ENCODE measurements at regions not wholly inside any gene's neighbourhood (a gene's known extent, or its start where the extent isn't known, plus 50 kb on each side); places are given as distances from the start of the nearest gene placed in this dataset.

GRCh38 chr3:54071601-54072000 is 50.8 kb upstream of the CACNA2D3 start:
- no peak for DNase-seq

DNA sequence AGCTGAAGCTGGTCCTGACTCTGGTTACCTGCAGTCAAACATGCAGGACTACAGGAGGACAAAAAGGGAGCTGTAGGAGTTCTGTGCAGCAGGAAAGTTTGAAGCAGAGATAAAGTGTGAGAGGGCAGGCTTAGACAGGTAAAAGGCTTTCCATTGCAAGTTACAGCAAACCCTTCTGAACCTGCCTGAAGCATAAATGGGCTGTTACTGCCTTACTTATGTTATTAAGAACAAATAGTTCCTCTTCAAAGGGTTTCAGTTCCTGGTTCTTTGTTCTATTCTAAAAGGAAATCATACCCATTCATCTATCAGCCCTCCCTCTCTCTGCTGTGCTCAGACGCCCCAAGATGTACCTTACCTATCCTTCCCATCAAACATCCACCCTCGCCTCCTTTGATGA is 52.4 kb upstream of the CACNA2D3 start:
- no peak for DNase-seq

DNA sequence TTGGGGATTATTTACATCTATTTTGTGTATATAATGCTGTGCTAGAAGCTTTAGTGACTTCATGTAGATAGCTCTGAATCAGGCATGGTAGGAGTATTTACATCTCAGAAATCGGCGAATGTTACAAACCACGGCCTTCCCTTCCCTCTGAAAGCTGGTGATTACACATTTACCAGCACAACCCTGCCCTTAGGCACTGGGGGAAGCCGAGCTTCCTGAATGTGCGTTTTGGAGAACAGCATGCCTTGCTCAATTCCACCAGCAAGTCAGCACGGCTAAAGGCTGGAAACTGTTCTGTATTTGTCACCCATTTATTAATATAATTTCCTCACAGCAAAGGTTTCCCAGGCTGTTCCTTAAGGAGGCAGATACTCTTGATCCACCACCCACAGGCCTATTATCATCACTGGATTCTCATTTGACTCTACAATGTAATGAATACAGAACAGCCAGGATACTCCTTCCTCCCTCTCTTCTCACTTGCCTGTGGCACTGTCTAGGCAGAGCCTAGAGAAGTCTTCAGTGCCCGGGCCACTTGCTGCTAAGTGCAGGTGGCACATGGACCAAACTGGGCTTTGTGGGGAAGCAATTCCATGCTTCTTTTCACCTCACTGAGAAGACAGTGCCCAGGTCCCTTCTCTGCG is 55.2 kb upstream of the CACNA2D3 start:
- no peak for DNase-seq

DNA sequence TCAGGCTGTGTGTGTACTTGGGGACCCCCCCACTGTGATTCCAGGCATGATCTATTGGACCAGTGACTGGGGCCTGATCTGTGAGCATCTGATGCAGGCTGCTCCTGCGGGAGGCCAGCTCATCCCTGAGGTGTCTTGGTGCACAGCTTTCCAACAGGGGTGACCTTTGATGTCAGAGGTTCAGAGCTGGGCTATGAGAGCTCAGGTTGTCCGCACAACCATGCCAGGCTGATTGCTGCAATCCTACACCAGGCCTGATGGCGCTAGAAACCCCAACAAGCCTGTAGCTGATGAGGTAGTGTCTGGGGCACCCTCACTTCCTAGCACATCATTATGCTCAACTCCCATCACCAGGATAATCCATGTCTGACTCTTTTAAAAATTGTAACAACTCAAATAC is 56.1 kb upstream of the CACNA2D3 start:
- DNase-seq, result no peak

- DNase-seq, result no peak
Observed at GRCh38 chr3:54065586-54065985, 56.8 kb upstream of the CACNA2D3 start.

GRCh38 chr3:54065140-54065539 is 57.2 kb upstream of the CACNA2D3 start:
- DNase-seq, result no peak

- DNase-seq, result no peak
Observed at GRCh38 chr3:54064486-54064885, 57.9 kb upstream of the CACNA2D3 start.

GRCh38 chr3:54062546-54062945 is 59.8 kb upstream of the CACNA2D3 start:
- no peak for DNase-seq

- no peak for DNase-seq
Observed at GRCh38 chr3:54056521-54056920, 65.8 kb upstream of the CACNA2D3 start.

- DNase-seq, result no peak
Observed at GRCh38 chr3:54053882-54054281, 68.5 kb upstream of the CACNA2D3 start.

DNA sequence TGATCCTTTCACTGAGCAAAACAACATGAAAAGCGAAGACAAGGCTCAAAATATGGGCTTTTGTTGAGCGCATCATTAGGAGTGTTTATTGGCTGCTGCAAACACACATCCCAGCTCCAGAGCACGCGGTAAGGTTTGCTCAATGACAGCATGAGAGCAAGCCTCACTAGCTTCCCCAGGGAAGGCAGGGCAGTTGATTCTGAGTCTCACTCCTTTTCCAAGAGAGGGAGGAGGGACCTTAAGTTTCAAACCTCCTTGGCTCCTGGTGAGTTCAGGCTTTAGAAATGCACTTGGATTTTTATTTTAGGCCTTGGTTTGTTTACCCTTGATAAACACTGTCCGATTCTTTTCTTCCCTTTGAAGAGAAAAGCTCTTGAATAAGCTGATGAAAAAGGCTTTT is 69.1 kb upstream of the CACNA2D3 start:
- DNase-seq, result no peak

DNA sequence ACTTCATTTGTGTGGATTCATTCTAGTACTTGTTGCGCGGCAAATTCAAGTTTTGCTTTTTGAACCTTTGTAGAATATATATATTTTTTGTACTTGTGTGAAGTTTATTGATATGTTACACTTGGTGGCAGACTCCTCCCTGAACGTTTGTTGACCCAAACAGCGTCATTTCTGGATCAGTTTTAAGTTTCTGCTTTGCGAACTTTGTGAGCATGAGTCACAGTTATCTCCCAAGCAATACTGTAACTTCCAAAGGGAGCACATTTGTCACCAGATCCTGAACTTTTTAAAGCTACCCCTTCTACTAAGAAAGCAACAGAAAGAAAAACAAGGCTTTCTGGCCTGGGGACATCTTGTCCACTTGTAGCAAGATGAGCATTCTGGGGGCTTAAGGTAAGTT is 74.8 kb upstream of the CACNA2D3 start:
- no peak for DNase-seq

GRCh38 chr3:54046641-54047214 is 75.6 kb upstream of the CACNA2D3 start:
- no peak for DNase-seq

DNA sequence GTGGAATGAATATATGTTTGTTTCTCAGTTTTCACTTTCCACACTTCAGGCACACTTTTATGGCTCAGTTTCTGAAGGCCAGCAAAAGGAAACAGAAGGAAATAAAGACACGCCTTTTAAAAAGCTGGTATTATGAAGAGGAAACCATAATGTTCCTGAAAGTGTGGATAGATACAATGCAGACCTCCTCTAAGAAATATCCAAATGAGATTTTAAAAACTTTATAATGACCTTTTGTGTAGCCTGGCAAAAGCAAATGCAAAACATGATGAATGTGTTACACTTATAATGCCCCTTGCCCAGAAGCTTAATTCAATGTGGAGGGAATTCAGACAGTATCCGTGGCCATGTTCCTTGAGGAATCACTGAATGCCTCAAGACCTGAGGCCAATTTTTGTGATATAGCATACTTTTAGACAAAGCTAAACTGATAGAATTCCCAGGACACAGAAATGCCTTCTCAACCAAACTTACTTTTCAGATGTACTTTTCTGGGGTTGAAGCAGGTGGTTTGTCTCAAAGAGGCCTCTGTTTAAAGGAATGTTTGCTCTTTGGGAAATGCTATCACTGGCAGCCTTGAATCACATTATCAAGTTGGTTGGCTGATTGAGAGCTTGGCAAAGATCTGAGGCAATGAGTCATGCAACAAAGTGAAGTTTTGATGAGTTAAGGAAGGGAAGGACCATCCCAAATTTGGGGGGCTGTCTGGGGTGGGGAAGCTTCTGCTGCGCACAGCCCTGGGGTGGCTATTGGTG is 77.1 kb upstream of the CACNA2D3 start:
- DNase-seq, result no peak

- no peak for DNase-seq
Observed at GRCh38 chr3:54042259-54042823, 80.0 kb upstream of the CACNA2D3 start.

GRCh38 chr3:54040476-54040875 is 81.9 kb upstream of the CACNA2D3 start:
- DNase-seq, result no peak

DNA sequence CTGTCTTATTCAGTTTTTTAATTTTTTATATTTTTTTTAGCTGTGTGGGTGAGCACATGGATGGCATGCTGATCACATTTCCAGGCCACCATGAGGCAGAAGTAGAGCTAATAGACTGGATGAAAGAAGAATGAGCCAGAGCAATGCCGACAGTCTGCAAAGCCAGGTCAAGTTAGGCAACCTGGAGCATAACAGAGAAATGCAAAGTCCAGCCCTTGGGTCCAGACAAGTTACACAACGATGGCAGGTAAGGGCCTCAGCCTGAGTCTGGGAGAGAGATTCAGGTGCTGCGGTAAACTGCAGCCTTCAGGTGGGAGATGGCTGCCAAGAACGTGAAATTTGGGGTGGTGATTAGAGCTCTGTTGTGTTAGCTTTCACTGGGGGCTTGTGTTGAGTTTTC is 84.0 kb upstream of the CACNA2D3 start:
- DNase-seq, result no peak

DNA sequence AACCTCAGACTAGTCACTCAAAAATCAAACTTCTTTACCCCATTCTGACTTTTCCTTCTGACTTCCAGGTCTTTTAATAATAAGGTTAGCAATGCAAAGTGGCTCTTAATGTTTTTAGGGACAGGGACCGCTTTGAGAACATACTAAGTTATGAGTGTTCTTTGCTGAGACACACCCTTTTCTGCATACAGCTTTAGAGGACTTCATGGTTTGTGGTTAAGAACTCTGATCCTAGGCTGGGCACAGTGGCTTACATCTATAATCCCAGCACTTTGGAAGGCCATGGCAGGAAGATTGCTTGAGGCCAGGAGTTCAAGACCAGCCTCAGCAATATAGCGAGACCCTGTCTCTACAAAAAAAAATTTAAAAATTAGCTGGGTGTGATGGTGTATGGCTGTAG is 85.8 kb upstream of the CACNA2D3 start:
- no peak for DNase-seq

DNA sequence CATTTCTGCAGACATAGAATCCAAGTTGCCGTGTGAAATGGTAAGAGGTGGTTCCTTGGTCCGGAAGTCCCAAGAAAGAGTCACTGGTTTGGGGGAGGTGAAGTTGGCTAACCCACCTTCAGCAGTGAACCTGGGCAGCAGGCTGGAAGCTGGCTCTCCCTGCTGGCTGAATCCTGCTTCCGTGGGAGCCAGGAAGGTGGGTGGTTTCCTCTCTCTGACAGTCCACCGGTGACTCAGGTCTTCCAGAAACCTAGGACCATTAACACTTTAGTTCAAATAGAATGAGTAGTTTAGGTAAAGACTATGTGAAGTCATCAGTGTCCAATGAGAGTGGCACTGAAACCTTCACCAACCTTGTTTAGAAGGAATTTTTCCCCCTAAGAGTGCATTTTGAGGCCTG is 87.4 kb upstream of the CACNA2D3 start:
- DNase-seq, result no peak

GRCh38 chr3:54033761-54034160 is 88.6 kb upstream of the CACNA2D3 start:
- DNase-seq, result no peak

GRCh38 chr3:54032598-54032997 is 89.8 kb upstream of the CACNA2D3 start:
- no peak for DNase-seq

- no peak for DNase-seq
Observed at GRCh38 chr3:54028372-54028771, 94.0 kb upstream of the CACNA2D3 start.

- peak; percentile 69 for DNase-seq
Observed at GRCh38 chr3:54026543-54026942, 95.8 kb upstream of the CACNA2D3 start.

Data from muscle of arm (tissue), 1 donor.